IPS-15b (cell line): ENCODE measurements at regions not wholly inside any gene's neighbourhood (a gene's known extent, or its start where the extent isn't known, plus 50 kb on each side); places are given as distances from the start of the nearest gene placed in this dataset.

Source experiments
- H3K27me3 ChIP-seq: one replicate; pipeline ENCODE4 v1.6.1; 2013; ENCODE audit warnings: low read length; ENCODE audit not compliant: control insufficient read depth, insufficient read depth
- H3K36me3 ChIP-seq: one replicate; pipeline ENCODE4 v1.6.1; 2013; ENCODE audit warnings: low read length; ENCODE audit not compliant: control insufficient read depth, insufficient read depth
- H3K4me1 ChIP-seq: one replicate; pipeline ENCODE4 v1.6.1; 2013; ENCODE audit warnings: mild to moderate bottlenecking, low read length; ENCODE audit not compliant: control insufficient read depth, insufficient read depth
- H3K4me3 ChIP-seq: one replicate; pipeline ENCODE4 v1.5.1; 2013; ENCODE audit warnings: low read depth, low read length
- H3K9ac ChIP-seq: one replicate; pipeline ENCODE4 v1.6.1; 2013; ENCODE audit warnings: low read depth, mild to moderate bottlenecking, low read length
- H3K9me3 ChIP-seq: one replicate; pipeline ENCODE4 v1.6.1; 2013; ENCODE audit warnings: mild to moderate bottlenecking, low read length; ENCODE audit not compliant: control insufficient read depth, insufficient read depth

- H3K36me3 ChIP-seq = no peaks in the 10 kb centered on the region
- H3K4me3 ChIP-seq = no peak overlapping the region
- H3K4me1 ChIP-seq = no peaks in the 10 kb centered on the region
- H3K9me3 ChIP-seq = no peaks in the 10 kb centered on the region
- H3K9ac ChIP-seq = no peak overlapping the region
- no peaks in the 10 kb centered on the region for H3K27me3 ChIP-seq
These were observed 152.0 kb upstream of the ADO start for GRCh38 chr10:62652564-62652963.

DNA sequence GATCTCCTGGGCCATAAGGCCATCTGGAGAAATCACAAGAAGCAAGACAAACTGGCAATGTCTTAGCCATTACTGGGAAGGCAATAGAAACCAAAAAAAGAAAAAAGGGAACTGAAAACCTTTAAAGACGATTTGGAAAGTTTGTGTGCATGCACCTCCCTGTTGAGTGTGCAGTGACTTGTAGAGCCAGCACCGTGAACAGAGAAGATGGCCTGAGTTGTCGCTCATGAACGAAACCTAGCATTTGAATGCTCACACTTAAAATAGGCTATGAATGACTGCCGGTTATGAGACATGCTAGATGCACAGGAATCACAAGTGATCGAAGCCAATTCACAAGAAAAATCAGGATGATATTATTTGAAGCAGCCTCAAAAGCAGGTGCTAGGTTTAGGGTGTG is 151.3 kb upstream of the ADO start:
- H3K9ac ChIP-seq = no peak overlapping the region
- H3K4me3 ChIP-seq = no peak overlapping the region
- no peaks in the 10 kb centered on the region for H3K4me1 ChIP-seq
- no peaks in the 10 kb centered on the region for H3K36me3 ChIP-seq
- no peaks in the 10 kb centered on the region for H3K9me3 ChIP-seq
- no peaks in the 10 kb centered on the region for H3K27me3 ChIP-seq

GRCh38 chr10:62654966-62655336 is 149.6 kb upstream of the ADO start:
- Histone ChIP-seq H3K27me3 (no peaks in the 10 kb centered on the region), H3K9me3 (no peaks in the 10 kb centered on the region)

GRCh38 chr10:62655337-62655994 is 149.1 kb upstream of the ADO start:
- Histone ChIP-seq H3K4me3 (no peak overlapping the region), H3K4me1 (no peaks in the 10 kb centered on the region), H3K9ac (no peak overlapping the region), H3K9me3 (no peaks in the 10 kb centered on the region), H3K36me3 (no peaks in the 10 kb centered on the region), H3K27me3 (no peaks in the 10 kb centered on the region)

More at GRCh38 chr10:62654966-62655336, 149.6 kb upstream of the ADO start:
- Histone ChIP-seq H3K9ac (no peak overlapping the region), H3K36me3 (no peaks in the 10 kb centered on the region), H3K4me1 (no peaks in the 10 kb centered on the region), H3K4me3 (no peak overlapping the region)

- Histone ChIP-seq H3K27me3 (no peaks in the 10 kb centered on the region), H3K4me1 (no peaks in the 10 kb centered on the region), H3K9ac (no peak overlapping the region), H3K9me3 (no peaks in the 10 kb centered on the region), H3K4me3 (no peak overlapping the region), H3K36me3 (no peaks in the 10 kb centered on the region)
These were observed 147.2 kb upstream of the ADO start for GRCh38 chr10:62657244-62657835.

GRCh38 chr10:62658516-62658915 is 146.0 kb upstream of the ADO start:
- H3K36me3 ChIP-seq = no peaks in the 10 kb centered on the region
- H3K4me3 ChIP-seq = no peak overlapping the region
- H3K9me3 ChIP-seq = no peaks in the 10 kb centered on the region
- no peaks in the 10 kb centered on the region for H3K4me1 ChIP-seq
- H3K27me3 ChIP-seq = no peaks in the 10 kb centered on the region
- H3K9ac ChIP-seq = no peak overlapping the region

- H3K9me3 ChIP-seq = no peaks in the 10 kb centered on the region
- no peak overlapping the region for H3K9ac ChIP-seq
- no peaks in the 10 kb centered on the region for H3K36me3 ChIP-seq
- H3K27me3 ChIP-seq = no peaks in the 10 kb centered on the region
- H3K4me3 ChIP-seq = no peak overlapping the region
- H3K4me1 ChIP-seq = no peaks in the 10 kb centered on the region
These were observed 143.4 kb upstream of the ADO start for GRCh38 chr10:62661143-62661542.

- Histone ChIP-seq H3K27me3 (no peaks in the 10 kb centered on the region), H3K4me1 (no peaks in the 10 kb centered on the region), H3K9me3 (no peaks in the 10 kb centered on the region), H3K4me3 (no peak overlapping the region), H3K9ac (no peak overlapping the region), H3K36me3 (no peaks in the 10 kb centered on the region)
These were observed 142.0 kb upstream of the ADO start for GRCh38 chr10:62662486-62662885.

DNA sequence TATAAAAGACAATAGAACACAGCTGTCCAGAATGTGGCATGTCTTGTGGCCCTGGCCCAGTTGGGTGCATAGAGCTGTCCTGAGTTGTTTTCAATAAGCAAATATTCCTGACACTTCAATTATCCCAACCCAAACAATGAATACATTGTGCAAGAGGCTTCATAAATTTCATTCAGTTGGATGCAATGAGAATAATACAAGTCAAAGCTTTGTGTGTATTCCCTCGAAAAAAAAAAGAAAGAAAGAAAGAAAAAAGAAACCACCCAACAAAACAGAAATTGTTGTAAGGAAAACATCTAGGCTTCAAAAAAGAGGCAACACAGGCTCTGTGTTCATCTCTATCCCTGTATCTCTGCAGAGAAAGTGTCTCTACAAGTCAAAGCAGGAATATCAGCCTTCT is 138.7 kb upstream of the ADO start:
- Histone ChIP-seq H3K9me3 (no peaks in the 10 kb centered on the region), H3K4me3 (no peak overlapping the region), H3K36me3 (no peaks in the 10 kb centered on the region), H3K9ac (no peak overlapping the region), H3K4me1 (no peaks in the 10 kb centered on the region), H3K27me3 (no peaks in the 10 kb centered on the region)

DNA sequence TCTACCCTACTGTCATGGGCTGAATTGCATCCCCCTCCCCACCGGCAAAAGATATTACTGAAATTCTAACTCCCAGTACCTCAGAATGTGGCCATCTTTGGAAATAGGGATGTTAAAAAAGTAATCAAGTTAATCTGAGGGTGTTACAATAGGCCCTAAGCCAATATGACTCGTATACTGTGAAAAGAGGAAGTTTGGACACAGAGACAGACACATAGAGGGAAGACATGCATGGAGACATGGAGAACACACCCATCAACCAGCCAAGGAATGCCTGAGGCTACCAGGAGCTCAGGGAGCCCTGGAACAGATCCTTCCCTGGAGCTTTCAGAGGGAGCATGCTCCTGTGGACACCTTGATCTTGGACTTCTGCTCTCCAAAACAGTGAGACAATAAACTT is 138.2 kb upstream of the ADO start:
- no peaks in the 10 kb centered on the region for H3K27me3 ChIP-seq
- no peaks in the 10 kb centered on the region for H3K4me1 ChIP-seq
- H3K9me3 ChIP-seq = no peaks in the 10 kb centered on the region
- no peak overlapping the region for H3K4me3 ChIP-seq
- no peak overlapping the region for H3K9ac ChIP-seq
- no peaks in the 10 kb centered on the region for H3K36me3 ChIP-seq

GRCh38 chr10:62669341-62669740 is 135.2 kb upstream of the ADO start:
- Histone ChIP-seq H3K9ac (no peak overlapping the region), H3K4me1 (no peaks in the 10 kb centered on the region), H3K27me3 (no peaks in the 10 kb centered on the region), H3K4me3 (no peak overlapping the region), H3K36me3 (no peaks in the 10 kb centered on the region), H3K9me3 (no peaks in the 10 kb centered on the region)

DNA sequence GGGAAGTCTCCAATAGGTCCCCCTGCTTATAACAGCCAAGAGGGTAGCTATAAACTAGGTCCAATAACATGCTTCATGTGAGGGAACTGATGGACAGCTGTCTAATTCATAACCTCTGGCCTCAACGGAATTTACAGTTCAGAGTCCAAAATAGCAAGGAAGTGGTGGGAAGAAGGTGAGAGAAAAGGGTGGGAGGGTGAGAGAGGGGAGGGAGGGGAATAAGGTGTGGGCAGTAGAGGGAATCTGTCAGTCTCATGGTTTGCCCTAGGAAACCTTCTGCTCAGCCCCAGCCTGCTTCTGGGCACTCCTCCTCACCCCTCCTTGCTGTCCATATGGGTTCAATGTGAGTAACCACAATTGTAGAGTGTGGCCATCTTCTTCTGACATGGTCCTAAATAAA is 133.4 kb upstream of the ADO start:
- no peaks in the 10 kb centered on the region for H3K27me3 ChIP-seq
- no peaks in the 10 kb centered on the region for H3K4me1 ChIP-seq
- no peaks in the 10 kb centered on the region for H3K36me3 ChIP-seq
- H3K9me3 ChIP-seq = no peaks in the 10 kb centered on the region
- no peak overlapping the region for H3K4me3 ChIP-seq
- H3K9ac ChIP-seq = no peak overlapping the region
